ENCODE measurements at regions not wholly inside any gene's neighbourhood (a gene's known extent, or its start where the extent isn't known, plus 50 kb on each side); places are given as distances from the start of the nearest gene placed in this dataset.
"Not testable (repeated sequence)": the region's sequence is repeated elsewhere in the genome, so short reads cannot be mapped to it uniquely, and the experiment has no call there.

GRCh38 chr17:71024969-71025368 is 855.6 kb downstream of the KCNJ2 start:
- H3K27ac Mint-ChIP-seq = no peak overlapping the region
- intact Hi-C loops (cut with micrococcal nuclease) = no loop called here
- H3K36me3 Mint-ChIP-seq (ENCODE audit: low read depth) = no peaks in the 10 kb centered on the region
- no peaks in the 10 kb centered on the region for H3K27me3 Mint-ChIP-seq
- H3K9me3 Mint-ChIP-seq = no peaks in the 10 kb centered on the region
- no peaks in the 10 kb centered on the region for H3K4me1 Mint-ChIP-seq (ENCODE audit: low read depth)
- H3K4me3 Mint-ChIP-seq = no peak overlapping the region

- Mint-ChIP-seq H3K27ac (no peak overlapping the region), H3K4me1 (ENCODE audit: low read depth) (no peaks in the 10 kb centered on the region), H3K27me3 (no peaks in the 10 kb centered on the region), H3K9me3 (peaks cover 9% of the 10 kb centered on the region), H3K36me3 (ENCODE audit: low read depth) (no peaks in the 10 kb centered on the region), H3K4me3 (no peak overlapping the region)
- intact Hi-C loops (cut with micrococcal nuclease) = no loop called here
These were observed 859.9 kb downstream of the KCNJ2 start for GRCh38 chr17:71029246-71029645.

DNA sequence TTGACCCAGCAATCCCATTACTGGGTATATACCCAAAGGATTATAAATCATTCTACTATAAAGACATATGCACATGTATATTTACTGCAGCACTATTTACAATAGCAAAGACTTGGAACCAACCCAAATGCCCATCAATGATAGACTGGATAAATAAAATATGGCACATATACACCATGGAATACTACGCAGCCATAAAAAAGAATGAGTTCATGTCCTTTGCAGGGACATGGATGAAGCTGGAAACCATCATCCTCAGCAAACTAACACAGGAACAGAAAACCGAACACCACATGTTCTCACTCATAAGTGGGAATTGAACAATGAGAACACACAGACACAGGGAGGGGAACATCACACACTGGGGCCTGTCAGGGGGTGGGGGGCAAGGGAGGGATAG is 862.0 kb downstream of the KCNJ2 start:
- H3K36me3 Mint-ChIP-seq (ENCODE audit: low read depth); H3K27me3 Mint-ChIP-seq; H3K9me3 Mint-ChIP-seq; H3K4me1 Mint-ChIP-seq (ENCODE audit: low read depth); H3K4me3 Mint-ChIP-seq; intact Hi-C loops (cut with micrococcal nuclease); H3K27ac Mint-ChIP-seq: not testable (repeated sequence)

DNA sequence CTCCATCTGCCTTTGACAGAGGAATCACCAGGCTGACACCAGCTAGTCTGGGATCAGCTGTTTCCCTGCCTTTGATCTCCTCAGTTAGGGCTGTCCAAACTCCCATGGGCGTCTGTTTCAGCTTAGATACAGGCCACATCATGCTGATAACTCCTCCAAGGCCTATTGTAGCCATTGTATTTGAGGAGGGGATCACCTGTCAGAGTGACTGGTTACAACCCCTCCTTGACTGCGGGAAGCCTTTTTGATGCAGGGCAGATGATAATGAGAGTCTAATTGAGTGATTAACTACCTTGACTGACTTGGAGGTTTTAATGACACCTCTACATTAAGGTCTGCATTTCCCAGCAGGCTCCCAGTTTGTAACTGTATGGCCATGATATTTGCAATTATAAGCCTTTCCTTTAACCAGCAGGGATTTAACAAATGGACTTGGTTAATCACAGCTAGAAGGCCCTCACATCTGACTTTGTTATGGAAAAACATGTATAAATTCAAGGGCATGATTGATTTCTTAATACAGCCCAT is 863.5 kb downstream of the KCNJ2 start:
- Mint-ChIP-seq H3K4me3 (no peak overlapping the region), H3K36me3 (ENCODE audit: low read depth) (no peaks in the 10 kb centered on the region), H3K27me3 (no peaks in the 10 kb centered on the region), H3K27ac (no peak overlapping the region), H3K9me3 (peaks cover 9% of the 10 kb centered on the region), H3K4me1 (ENCODE audit: low read depth) (no peaks in the 10 kb centered on the region)
- intact Hi-C loops (cut with micrococcal nuclease) = no loop called here

DNA sequence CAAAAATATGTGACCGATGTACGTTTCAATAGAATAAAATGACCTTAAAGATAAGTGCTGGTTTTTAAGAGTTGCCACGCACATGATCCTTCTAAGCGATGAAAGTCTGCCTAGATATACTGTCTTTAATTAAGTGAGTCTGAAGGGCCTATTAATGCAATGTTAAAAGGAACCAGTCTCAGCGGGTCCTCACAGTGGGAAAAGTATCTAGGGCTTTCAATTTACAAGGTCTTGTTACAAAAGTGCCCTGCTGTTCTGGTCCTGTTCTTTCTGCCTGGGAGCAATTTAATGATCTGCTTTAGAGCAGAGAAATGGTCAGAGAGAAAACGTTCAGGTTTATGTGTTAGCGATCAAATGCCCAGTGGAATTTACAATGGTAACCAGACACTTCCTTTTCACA is 864.0 kb downstream of the KCNJ2 start:
- intact Hi-C loops (cut with micrococcal nuclease) = no loop called here

GRCh38 chr17:71035226-71035625 is 865.9 kb downstream of the KCNJ2 start:
- Mint-ChIP-seq H3K36me3 (ENCODE audit: low read depth) (no peaks in the 10 kb centered on the region), H3K27ac (no peak overlapping the region), H3K4me3 (no peak overlapping the region), H3K9me3 (peaks cover 18% of the 10 kb centered on the region), H3K27me3 (no peaks in the 10 kb centered on the region), H3K4me1 (ENCODE audit: low read depth) (no peaks in the 10 kb centered on the region)
- intact Hi-C loops (cut with micrococcal nuclease) = no loop called here

More for the DNA sequence above, 864.0 kb downstream of the KCNJ2 start:
- Mint-ChIP-seq H3K4me3 (no peak overlapping the region), H3K9me3 (peaks cover 10% of the 10 kb centered on the region), H3K36me3 (ENCODE audit: low read depth) (no peaks in the 10 kb centered on the region), H3K27me3 (no peaks in the 10 kb centered on the region), H3K27ac (no peak overlapping the region), H3K4me1 (ENCODE audit: low read depth) (no peaks in the 10 kb centered on the region)

GRCh38 chr17:71037386-71037785 is 868.1 kb downstream of the KCNJ2 start:
- H3K9me3 Mint-ChIP-seq = peaks cover 16% of the 10 kb centered on the region
- no peaks in the 10 kb centered on the region for H3K4me1 Mint-ChIP-seq (ENCODE audit: low read depth)
- H3K27me3 Mint-ChIP-seq = no peaks in the 10 kb centered on the region
- intact Hi-C loops (cut with micrococcal nuclease) = no loop called here
- no peaks in the 10 kb centered on the region for H3K36me3 Mint-ChIP-seq (ENCODE audit: low read depth)
- H3K27ac Mint-ChIP-seq = no peak overlapping the region
- H3K4me3 Mint-ChIP-seq = no peak overlapping the region

GRCh38 chr17:71039391-71039790 is 870.1 kb downstream of the KCNJ2 start:
- Mint-ChIP-seq H3K4me1 (ENCODE audit: low read depth) (no peaks in the 10 kb centered on the region), H3K27ac (no peak overlapping the region), H3K36me3 (ENCODE audit: low read depth) (no peaks in the 10 kb centered on the region), H3K9me3 (peaks cover 16% of the 10 kb centered on the region), H3K27me3 (no peaks in the 10 kb centered on the region), H3K4me3 (no peak overlapping the region)
- intact Hi-C loops (cut with micrococcal nuclease) = no loop called here

GRCh38 chr17:71052971-71053370 is 883.6 kb downstream of the KCNJ2 start:
- Mint-ChIP-seq H3K4me3 (no peak overlapping the region), H3K4me1 (ENCODE audit: low read depth) (no peaks in the 10 kb centered on the region), H3K27ac (no peak overlapping the region), H3K9me3 (peaks cover 33% of the 10 kb centered on the region), H3K36me3 (ENCODE audit: low read depth) (no peaks in the 10 kb centered on the region), H3K27me3 (no peaks in the 10 kb centered on the region)
- intact Hi-C loops (cut with micrococcal nuclease) = no loop called here

DNA sequence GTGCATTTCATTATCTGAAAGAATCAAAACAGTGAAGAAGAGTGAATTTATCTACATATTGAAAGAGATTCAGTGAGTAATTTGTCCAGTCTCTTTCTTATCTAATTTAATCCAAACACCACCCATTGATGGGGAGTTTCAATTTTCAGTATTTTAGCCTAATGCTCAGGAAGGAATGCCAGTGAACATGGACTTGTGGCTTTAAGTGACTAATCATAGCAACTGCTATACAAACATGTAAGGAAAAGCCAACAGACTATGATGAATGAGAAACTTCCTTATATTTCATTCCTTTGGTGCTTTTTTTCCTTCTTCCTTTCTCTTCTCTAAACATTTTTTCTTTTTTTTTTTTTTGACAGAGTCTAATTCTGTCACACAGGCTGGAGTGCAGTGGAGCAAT is 885.8 kb downstream of the KCNJ2 start:
- intact Hi-C loops (cut with micrococcal nuclease) = no loop called here
- Mint-ChIP-seq H3K36me3 (ENCODE audit: low read depth) (no peaks in the 10 kb centered on the region), H3K27ac (no peak overlapping the region), H3K4me1 (ENCODE audit: low read depth) (no peaks in the 10 kb centered on the region), H3K4me3 (no peak overlapping the region), H3K27me3 (no peaks in the 10 kb centered on the region), H3K9me3 (peaks cover 34% of the 10 kb centered on the region)

GRCh38 chr17:71057448-71057847 is 888.1 kb downstream of the KCNJ2 start:
- Mint-ChIP-seq H3K9me3 (peaks cover 37% of the 10 kb centered on the region), H3K4me3 (no peak overlapping the region), H3K36me3 (ENCODE audit: low read depth) (no peaks in the 10 kb centered on the region), H3K4me1 (ENCODE audit: low read depth) (no peaks in the 10 kb centered on the region), H3K27ac (no peak overlapping the region), H3K27me3 (no peaks in the 10 kb centered on the region)
- intact Hi-C loops (cut with micrococcal nuclease) = no loop called here

- H3K4me1 Mint-ChIP-seq (ENCODE audit: low read depth) = no peaks in the 10 kb centered on the region
- intact Hi-C loops (cut with micrococcal nuclease) = no loop called here
- no peak overlapping the region for H3K27ac Mint-ChIP-seq
- no peak overlapping the region for H3K4me3 Mint-ChIP-seq
- H3K27me3 Mint-ChIP-seq = no peaks in the 10 kb centered on the region
- H3K9me3 Mint-ChIP-seq = peaks cover 32% of the 10 kb centered on the region
- no peaks in the 10 kb centered on the region for H3K36me3 Mint-ChIP-seq (ENCODE audit: low read depth)
These were observed 888.6 kb downstream of the KCNJ2 start for GRCh38 chr17:71057938-71058337.

- no peak overlapping the region for H3K4me3 Mint-ChIP-seq
- H3K27ac Mint-ChIP-seq = no peak overlapping the region
- H3K27me3 Mint-ChIP-seq = no peaks in the 10 kb centered on the region
- H3K4me1 Mint-ChIP-seq (ENCODE audit: low read depth) = no peaks in the 10 kb centered on the region
- H3K36me3 Mint-ChIP-seq (ENCODE audit: low read depth) = no peaks in the 10 kb centered on the region
- peaks cover 24% of the 10 kb centered on the region for H3K9me3 Mint-ChIP-seq
- intact Hi-C loops (cut with micrococcal nuclease) = no loop called here
These were observed 893.8 kb downstream of the KCNJ2 start for GRCh38 chr17:71063127-71063526.

DNA sequence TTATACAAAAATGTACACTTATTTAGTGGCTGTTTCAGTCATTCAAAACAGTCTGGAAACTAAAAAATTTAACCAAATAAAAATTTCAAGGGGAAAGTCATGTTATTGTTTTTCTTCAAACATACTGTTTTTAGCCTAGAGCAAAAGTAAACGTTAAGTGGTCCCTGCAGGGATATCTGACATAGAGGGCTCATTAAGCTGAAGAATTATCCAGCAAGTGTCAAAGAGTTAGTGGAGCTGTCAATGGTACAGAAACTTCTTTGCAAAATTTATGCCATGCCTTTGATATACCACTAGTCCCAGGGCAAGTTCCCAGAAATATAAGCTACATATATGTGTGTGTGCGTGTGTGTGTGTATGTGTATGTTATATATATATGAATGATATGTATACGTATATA is 894.2 kb downstream of the KCNJ2 start:
- H3K36me3 Mint-ChIP-seq (ENCODE audit: low read depth) = no peaks in the 10 kb centered on the region
- peaks cover 24% of the 10 kb centered on the region for H3K9me3 Mint-ChIP-seq
- H3K27ac Mint-ChIP-seq = no peak overlapping the region
- no peak overlapping the region for H3K4me3 Mint-ChIP-seq
- H3K4me1 Mint-ChIP-seq (ENCODE audit: low read depth) = no peaks in the 10 kb centered on the region
- intact Hi-C loops (cut with micrococcal nuclease) = no loop called here
- H3K27me3 Mint-ChIP-seq = no peaks in the 10 kb centered on the region

GRCh38 chr17:71067669-71068407 is 898.5 kb downstream of the KCNJ2 start:
- no peak overlapping the region for H3K27ac Mint-ChIP-seq
- no peaks in the 10 kb centered on the region for H3K27me3 Mint-ChIP-seq

More at GRCh38 chr17:71067669-71068407, 898.5 kb downstream of the KCNJ2 start:
- H3K36me3 Mint-ChIP-seq (ENCODE audit: low read depth) = no peaks in the 10 kb centered on the region
- intact Hi-C loops (cut with micrococcal nuclease) = no loop called here
- H3K4me1 Mint-ChIP-seq (ENCODE audit: low read depth) = no peaks in the 10 kb centered on the region
- no peaks in the 10 kb centered on the region for H3K9me3 Mint-ChIP-seq
- no peak overlapping the region for H3K4me3 Mint-ChIP-seq

Measured in dendritic cell treated with granulocyte-macrophage colony-stimulating factor and Interleukin-4, amounts not matched to agents 40 ng/mL and 50 ng/mL, for 4 days (primary cell).